ENCODE measurements at regions not wholly inside any gene's neighbourhood (a gene's known extent, or its start where the extent isn't known, plus 50 kb on each side); places are given as distances from the start of the nearest gene placed in this dataset.

- Histone ChIP-seq H3K36me3 (ENCODE audit: control insufficient read depth, insufficient read depth, low read length) (no peaks in the 10 kb centered on the region), H3K27ac (ENCODE audit: insufficient read depth, low read length, poor library complexity, severe bottlenecking) (no peak overlapping the region), H3K9me3 (ENCODE audit: control insufficient read depth, low read length) (no peaks in the 10 kb centered on the region), H3K4me3 (ENCODE audit: insufficient read depth, low read depth, low read length, poor library complexity, severe bottlenecking) (no peak overlapping the region), H3K27me3 (replicated peaks; ENCODE audit: control insufficient read depth, insufficient read depth, low read length, poor library complexity, severe bottlenecking) (no peaks in the 10 kb centered on the region), H3K4me1 (ENCODE audit: control insufficient read depth, insufficient read depth, low read length, poor library complexity, severe bottlenecking) (no peaks in the 10 kb centered on the region)
- DNase-seq: no peak
These were observed 500.7 kb upstream of the NFIA start for GRCh38 chr1:60581455-60582220.

- H3K27ac ChIP-seq (ENCODE audit: insufficient read depth, low read length, poor library complexity, severe bottlenecking): no peak overlapping the region
- H3K27me3 ChIP-seq (replicated peaks; ENCODE audit: control insufficient read depth, insufficient read depth, low read length, poor library complexity, severe bottlenecking): no peaks in the 10 kb centered on the region
- no peak overlapping the region for H3K4me3 ChIP-seq (ENCODE audit: insufficient read depth, low read depth, low read length, poor library complexity, severe bottlenecking)
- no peaks in the 10 kb centered on the region for H3K36me3 ChIP-seq (ENCODE audit: control insufficient read depth, insufficient read depth, low read length)
- H3K4me1 ChIP-seq (ENCODE audit: control insufficient read depth, insufficient read depth, low read length, poor library complexity, severe bottlenecking): no peaks in the 10 kb centered on the region
- DNase-seq: no peak
- no peaks in the 10 kb centered on the region for H3K9me3 ChIP-seq (ENCODE audit: control insufficient read depth, low read length)
These were observed 503.5 kb upstream of the C1orf87 start for GRCh38 chr1:60577029-60577428.

- no peak for DNase-seq
- Histone ChIP-seq H3K9me3 (ENCODE audit: control insufficient read depth, low read length) (no peaks in the 10 kb centered on the region), H3K27ac (ENCODE audit: insufficient read depth, low read length, poor library complexity, severe bottlenecking) (no peak overlapping the region), H3K36me3 (ENCODE audit: control insufficient read depth, insufficient read depth, low read length) (no peaks in the 10 kb centered on the region), H3K27me3 (replicated peaks; ENCODE audit: control insufficient read depth, insufficient read depth, low read length, poor library complexity, severe bottlenecking) (no peaks in the 10 kb centered on the region), H3K4me1 (ENCODE audit: control insufficient read depth, insufficient read depth, low read length, poor library complexity, severe bottlenecking) (no peaks in the 10 kb centered on the region), H3K4me3 (ENCODE audit: insufficient read depth, low read depth, low read length, poor library complexity, severe bottlenecking) (no peak overlapping the region)
These were observed 501.9 kb upstream of the C1orf87 start for GRCh38 chr1:60575326-60575977.

GRCh38 chr1:60573726-60574409 is 500.3 kb upstream of the C1orf87 start:
- H3K27me3 ChIP-seq (replicated peaks; ENCODE audit: control insufficient read depth, insufficient read depth, low read length, poor library complexity, severe bottlenecking): no peaks in the 10 kb centered on the region
- H3K27ac ChIP-seq (ENCODE audit: insufficient read depth, low read length, poor library complexity, severe bottlenecking): no peak overlapping the region
- H3K4me1 ChIP-seq (ENCODE audit: control insufficient read depth, insufficient read depth, low read length, poor library complexity, severe bottlenecking): no peaks in the 10 kb centered on the region
- no peak overlapping the region for H3K4me3 ChIP-seq (ENCODE audit: insufficient read depth, low read depth, low read length, poor library complexity, severe bottlenecking)
- no peaks in the 10 kb centered on the region for H3K9me3 ChIP-seq (ENCODE audit: control insufficient read depth, low read length)
- DNase-seq: no peak
- H3K36me3 ChIP-seq (ENCODE audit: control insufficient read depth, insufficient read depth, low read length): no peaks in the 10 kb centered on the region

- H3K27ac ChIP-seq (ENCODE audit: insufficient read depth, low read length, poor library complexity, severe bottlenecking): no peak overlapping the region
These were observed 499.6 kb upstream of the C1orf87 start for GRCh38 chr1:60573121-60573520.

GRCh38 chr1:60572378-60572777 is 498.8 kb upstream of the C1orf87 start:
- DNase-seq: no peak
- Histone ChIP-seq H3K36me3 (ENCODE audit: control insufficient read depth, insufficient read depth, low read length) (no peaks in the 10 kb centered on the region), H3K4me3 (ENCODE audit: insufficient read depth, low read depth, low read length, poor library complexity, severe bottlenecking) (no peak overlapping the region), H3K27ac (ENCODE audit: insufficient read depth, low read length, poor library complexity, severe bottlenecking) (no peak overlapping the region), H3K27me3 (replicated peaks; ENCODE audit: control insufficient read depth, insufficient read depth, low read length, poor library complexity, severe bottlenecking) (no peaks in the 10 kb centered on the region), H3K4me1 (ENCODE audit: control insufficient read depth, insufficient read depth, low read length, poor library complexity, severe bottlenecking) (no peaks in the 10 kb centered on the region), H3K9me3 (ENCODE audit: control insufficient read depth, low read length) (no peaks in the 10 kb centered on the region)

More at GRCh38 chr1:60573121-60573520, 499.6 kb upstream of the C1orf87 start:
- DNase-seq: no peak
- no peaks in the 10 kb centered on the region for H3K4me1 ChIP-seq (ENCODE audit: control insufficient read depth, insufficient read depth, low read length, poor library complexity, severe bottlenecking)
- no peak overlapping the region for H3K4me3 ChIP-seq (ENCODE audit: insufficient read depth, low read depth, low read length, poor library complexity, severe bottlenecking)
- H3K36me3 ChIP-seq (ENCODE audit: control insufficient read depth, insufficient read depth, low read length): no peaks in the 10 kb centered on the region
- H3K27me3 ChIP-seq (replicated peaks; ENCODE audit: control insufficient read depth, insufficient read depth, low read length, poor library complexity, severe bottlenecking): no peaks in the 10 kb centered on the region
- H3K9me3 ChIP-seq (ENCODE audit: control insufficient read depth, low read length): no peaks in the 10 kb centered on the region

GRCh38 chr1:60571811-60572210 is 498.2 kb upstream of the C1orf87 start:
- Histone ChIP-seq H3K36me3 (ENCODE audit: control insufficient read depth, insufficient read depth, low read length) (no peaks in the 10 kb centered on the region), H3K9me3 (ENCODE audit: control insufficient read depth, low read length) (no peaks in the 10 kb centered on the region), H3K4me1 (ENCODE audit: control insufficient read depth, insufficient read depth, low read length, poor library complexity, severe bottlenecking) (no peaks in the 10 kb centered on the region), H3K27me3 (replicated peaks; ENCODE audit: control insufficient read depth, insufficient read depth, low read length, poor library complexity, severe bottlenecking) (no peaks in the 10 kb centered on the region), H3K4me3 (ENCODE audit: insufficient read depth, low read depth, low read length, poor library complexity, severe bottlenecking) (no peak overlapping the region), H3K27ac (ENCODE audit: insufficient read depth, low read length, poor library complexity, severe bottlenecking) (no peak overlapping the region)
- DNase-seq: no peak

GRCh38 chr1:60569189-60569588 is 495.6 kb upstream of the C1orf87 start:
- no peaks in the 10 kb centered on the region for H3K9me3 ChIP-seq (ENCODE audit: control insufficient read depth, low read length)
- DNase-seq: no peak
- H3K27ac ChIP-seq (ENCODE audit: insufficient read depth, low read length, poor library complexity, severe bottlenecking): no peak overlapping the region
- no peak overlapping the region for H3K4me3 ChIP-seq (ENCODE audit: insufficient read depth, low read depth, low read length, poor library complexity, severe bottlenecking)
- H3K4me1 ChIP-seq (ENCODE audit: control insufficient read depth, insufficient read depth, low read length, poor library complexity, severe bottlenecking): no peaks in the 10 kb centered on the region
- H3K36me3 ChIP-seq (ENCODE audit: control insufficient read depth, insufficient read depth, low read length): no peaks in the 10 kb centered on the region
- no peaks in the 10 kb centered on the region for H3K27me3 ChIP-seq (replicated peaks; ENCODE audit: control insufficient read depth, insufficient read depth, low read length, poor library complexity, severe bottlenecking)

GRCh38 chr1:60567256-60567655 is 493.7 kb upstream of the C1orf87 start:
- Histone ChIP-seq H3K4me1 (ENCODE audit: control insufficient read depth, insufficient read depth, low read length, poor library complexity, severe bottlenecking) (no peaks in the 10 kb centered on the region), H3K9me3 (ENCODE audit: control insufficient read depth, low read length) (no peaks in the 10 kb centered on the region), H3K27me3 (replicated peaks; ENCODE audit: control insufficient read depth, insufficient read depth, low read length, poor library complexity, severe bottlenecking) (no peaks in the 10 kb centered on the region), H3K4me3 (ENCODE audit: insufficient read depth, low read depth, low read length, poor library complexity, severe bottlenecking) (no peak overlapping the region), H3K27ac (ENCODE audit: insufficient read depth, low read length, poor library complexity, severe bottlenecking) (no peak overlapping the region), H3K36me3 (ENCODE audit: control insufficient read depth, insufficient read depth, low read length) (no peaks in the 10 kb centered on the region)
- no peak for DNase-seq

Data from effector memory CD4-positive, alpha-beta T cell (primary cell).